Peyer's patch (tissue), 4 donors: ENCODE measurements at regions not wholly inside any gene's neighbourhood (a gene's known extent, or its start where the extent isn't known, plus 50 kb on each side); places are given as distances from the start of the nearest gene placed in this dataset.

Source experiments
- CTCF ChIP-seq, 6 experiments: fragments of 450-650 bp in 4 of 6; fragments of 200-600 bp in 2 of 6; sonication (generic) in 1 of 6; IDR thresholded peaks; one replicate each; pipeline ENCODE4 v1.5.1; 2017 to 2019; ENCODE audit warnings: antibody characterized with exemption in 6 of 6, mild to moderate bottlenecking in 3 of 6, moderate library complexity in 1 of 6
- POLR2A ChIP-seq, 2 donors: fragments of 450-650 bp; IDR thresholded peaks; one replicate each; pipeline ENCODE4 v1.5.1; 2017; ENCODE audit warnings: antibody characterized with exemption in 2 of 2, mild to moderate bottlenecking in 2 of 2, moderate library complexity in 2 of 2

- TF ChIP-seq CTCF (IDR thresholded peaks at IDR 0.05) (no peak), POLR2A (IDR thresholded peaks at IDR 0.05) (no peak)
Observed at GRCh38 chr4:164531336-164531735, 222.6 kb upstream of the SMIM31 start.
